ENCODE measurements at regions not wholly inside any gene's neighbourhood (a gene's known extent, or its start where the extent isn't known, plus 50 kb on each side); places are given as distances from the start of the nearest gene placed in this dataset.
"Not testable (repeated sequence)": the region's sequence is repeated elsewhere in the genome, so short reads cannot be mapped to it uniquely, and the experiment has no call there.

DNA sequence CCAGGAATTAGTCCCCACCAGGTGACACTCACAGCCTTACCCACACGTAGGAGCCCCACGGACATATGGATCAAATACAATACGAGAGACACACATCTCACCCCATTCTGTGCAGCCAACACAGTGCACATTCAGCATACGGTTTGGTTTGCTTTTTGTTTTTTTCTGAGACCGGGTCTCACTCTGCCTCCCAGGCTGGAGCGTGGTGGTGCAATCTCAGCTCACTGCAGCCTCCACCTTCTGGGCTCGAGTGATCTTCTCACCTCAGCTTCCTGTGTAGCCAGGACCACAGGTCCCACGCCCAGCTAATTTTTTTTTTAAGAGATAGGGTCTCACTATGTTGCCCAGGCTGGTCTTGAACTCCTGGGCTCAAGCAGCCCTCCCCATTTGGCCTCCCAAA is 102.8 kb downstream of the POTEB start:
- DNase-seq, result not testable (repeated sequence)

DNA sequence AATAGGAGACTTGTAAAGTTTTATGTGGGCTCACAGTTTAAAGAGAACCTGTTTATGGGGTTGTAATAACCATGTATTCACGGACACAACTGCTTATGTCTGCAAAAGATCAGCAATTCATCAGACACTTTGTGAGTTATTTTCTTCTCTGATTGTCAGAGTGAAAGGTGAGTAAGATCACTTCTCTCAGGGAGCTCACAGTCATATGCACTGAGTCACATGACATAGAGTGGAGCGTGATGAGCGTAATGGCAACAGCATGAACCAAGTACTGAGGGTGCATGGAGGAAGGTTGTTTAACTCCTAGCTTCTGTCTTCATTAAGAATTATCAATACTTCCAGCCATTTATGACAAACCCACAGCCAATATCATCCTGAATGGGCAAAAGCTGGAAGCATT is 111.0 kb downstream of the POTEB start:
- DNase-seq, result not testable (repeated sequence)

DNA sequence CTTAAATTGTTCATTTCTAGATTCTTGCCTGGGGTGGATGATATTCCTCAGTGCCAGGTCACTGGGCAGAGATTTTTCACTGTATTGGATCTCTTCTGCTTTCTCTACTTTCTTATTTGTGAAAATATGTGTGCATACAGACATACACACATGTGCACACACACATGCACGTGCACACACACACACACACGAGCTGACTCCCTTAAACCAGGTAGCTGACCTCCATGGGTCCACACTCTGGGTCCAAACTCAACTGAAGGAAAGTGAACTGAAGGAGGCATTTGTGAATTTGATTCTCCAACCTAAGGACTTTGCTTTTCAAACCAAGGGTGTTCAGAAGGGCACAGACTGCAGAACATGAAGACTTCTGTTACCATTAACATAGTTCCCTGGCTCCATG is 113.8 kb downstream of the POTEB start:
- DNase-seq, result not testable (repeated sequence)

DNA sequence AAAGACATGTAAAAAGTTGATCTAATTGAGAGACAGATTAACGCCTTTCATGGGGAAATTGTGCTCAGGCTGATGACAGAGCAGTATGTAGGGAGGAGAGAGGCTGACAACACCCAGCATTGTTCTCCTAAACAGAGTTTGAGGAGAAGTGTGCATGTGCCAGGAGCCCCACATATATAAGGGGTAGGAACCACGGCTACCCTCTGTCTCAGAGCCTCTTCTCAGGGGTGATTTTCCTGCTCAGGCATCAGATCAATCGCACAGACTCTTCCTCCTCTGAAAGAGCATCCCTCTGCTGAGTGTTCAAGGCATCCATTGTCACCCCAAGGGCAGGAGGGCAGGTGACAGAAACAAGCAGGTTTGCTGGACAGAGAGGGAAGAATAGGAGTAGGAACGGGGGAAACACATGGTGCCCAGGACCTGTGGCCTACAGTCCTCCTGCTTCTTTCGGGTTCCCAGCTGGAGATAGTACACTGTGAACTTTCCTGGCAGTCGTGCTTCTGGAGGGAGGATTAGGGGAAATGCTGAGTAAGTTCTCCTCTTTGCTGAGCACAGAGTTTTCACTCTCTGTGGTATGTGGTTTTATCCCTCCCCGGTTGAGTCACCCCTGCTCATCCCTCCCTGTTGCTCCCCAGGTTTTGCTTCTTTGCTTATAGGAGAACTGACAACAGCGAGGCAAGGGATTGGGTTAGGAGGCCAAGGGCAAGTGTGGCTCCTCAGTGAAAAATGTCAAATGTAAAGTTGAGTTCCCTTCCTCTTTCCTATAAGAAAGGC is 117.1 kb downstream of the POTEB start:
- not testable (repeated sequence) for DNase-seq

DNA sequence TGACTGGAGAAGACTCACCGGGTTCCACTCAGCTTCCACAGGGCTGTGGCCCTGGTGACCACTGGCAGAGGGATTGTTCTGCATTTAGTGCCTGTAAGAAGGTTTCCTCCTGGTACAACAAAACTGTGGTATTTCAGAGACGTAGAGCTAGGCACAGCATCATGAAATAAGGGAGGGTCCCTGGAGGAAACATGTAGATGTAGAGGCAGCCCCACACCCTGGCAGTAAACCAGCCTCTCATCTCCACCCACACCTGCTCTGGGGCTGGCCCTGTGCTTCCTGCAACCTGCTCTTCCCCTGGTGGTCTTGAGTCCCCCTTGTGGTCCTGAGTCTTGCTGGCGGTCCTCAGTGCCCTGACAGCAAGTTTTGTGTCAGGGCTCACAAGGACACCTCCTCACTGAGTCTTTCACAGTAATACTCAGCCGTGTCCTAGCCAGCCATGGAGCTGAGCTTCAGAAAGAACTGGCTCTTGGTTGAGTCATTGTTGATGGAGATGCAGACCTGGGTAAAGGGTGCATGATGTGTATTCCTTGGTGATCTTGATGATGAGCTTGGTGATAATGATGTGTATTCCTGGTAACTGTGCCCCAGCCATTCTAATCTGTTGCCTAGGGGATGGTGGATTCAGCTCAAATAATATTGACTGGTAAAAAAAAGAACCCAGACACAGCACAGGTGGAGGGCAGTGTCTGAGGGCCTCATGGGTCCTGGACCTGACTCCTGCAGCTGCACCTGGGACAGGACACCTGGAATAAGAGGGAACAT is 118.0 kb downstream of the POTEB start:
- not testable (repeated sequence) for DNase-seq

DNA sequence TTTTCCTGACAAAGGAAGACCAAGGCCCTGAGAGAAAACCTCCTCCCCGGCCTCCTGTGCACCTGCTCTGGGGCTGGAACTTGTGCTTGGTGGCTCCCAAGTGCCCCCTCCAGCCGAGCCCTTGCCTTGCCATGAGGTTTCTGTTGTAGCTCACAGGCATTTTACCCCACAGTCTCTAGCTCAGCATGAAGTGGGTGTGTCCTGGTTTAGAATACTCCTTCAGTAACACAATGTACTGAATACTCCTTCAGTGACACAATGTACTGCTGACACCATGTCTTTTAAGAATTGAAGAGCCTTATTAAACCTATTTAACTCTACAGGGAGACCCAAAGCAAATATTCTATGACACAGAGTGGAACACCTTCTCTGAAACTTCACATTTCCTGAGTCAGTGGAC is 123.7 kb downstream of the POTEB start:
- not testable (repeated sequence) for DNase-seq

DNA sequence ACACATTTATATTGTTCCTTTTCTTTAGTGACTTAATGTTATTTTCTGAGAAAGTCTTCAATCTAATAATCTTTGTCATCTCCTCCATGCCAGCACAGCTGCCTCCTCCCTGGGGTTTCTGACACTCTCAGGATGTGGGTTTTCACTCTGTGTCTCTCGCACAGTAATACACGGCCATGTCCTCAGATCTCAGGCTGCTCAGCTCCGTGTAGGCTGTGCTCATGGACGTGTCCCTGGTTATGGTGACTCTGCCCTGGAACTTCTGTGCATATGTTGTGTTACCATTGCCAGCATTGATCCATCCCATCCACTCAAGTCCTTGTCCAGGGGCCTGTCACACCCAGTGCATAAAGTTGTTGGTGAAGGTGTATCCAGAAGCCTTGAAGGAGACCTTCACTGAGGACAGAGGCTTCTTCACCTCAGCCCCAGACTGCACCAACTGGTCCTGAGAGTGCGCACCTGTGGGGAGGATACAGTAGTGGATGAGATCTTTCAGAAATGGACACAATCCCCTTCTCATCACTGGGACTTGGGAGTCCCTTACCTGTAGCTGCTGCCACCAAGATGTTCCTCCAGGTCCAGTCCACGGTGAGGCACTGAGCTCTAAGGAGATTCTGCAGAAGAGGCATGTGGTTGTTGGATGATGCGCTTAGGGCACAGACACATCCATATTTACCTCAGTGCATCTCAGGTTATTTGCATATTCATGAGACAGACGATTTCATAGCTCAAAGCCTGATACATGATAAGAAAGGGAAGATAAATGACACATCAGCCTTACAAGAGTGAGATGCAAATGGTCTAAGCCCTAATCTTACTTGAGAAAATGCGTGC is 125.2 kb downstream of the POTEB start:
- DNase-seq, result peak; percentile 21

DNA sequence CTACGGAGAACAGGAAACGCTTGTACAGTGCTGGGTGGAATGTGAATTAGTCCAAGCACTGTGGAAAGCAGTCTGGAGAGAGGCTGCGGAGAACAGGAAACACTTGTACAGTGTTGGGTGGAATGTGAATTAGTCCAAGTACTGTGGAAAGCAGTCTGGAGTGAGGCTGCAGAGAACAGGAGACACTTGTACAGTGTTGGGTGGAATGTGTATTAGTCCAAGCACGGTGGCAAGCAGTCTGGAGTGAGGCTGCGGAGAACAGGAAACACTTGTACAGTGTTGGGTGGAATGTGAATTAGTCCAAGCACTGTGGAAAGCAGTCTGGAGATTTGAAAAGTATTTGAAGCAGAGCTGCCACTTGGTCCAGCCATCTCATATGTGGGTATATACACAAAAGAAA is 128.4 kb downstream of the POTEB start:
- DNase-seq, result not testable (repeated sequence)

DNA sequence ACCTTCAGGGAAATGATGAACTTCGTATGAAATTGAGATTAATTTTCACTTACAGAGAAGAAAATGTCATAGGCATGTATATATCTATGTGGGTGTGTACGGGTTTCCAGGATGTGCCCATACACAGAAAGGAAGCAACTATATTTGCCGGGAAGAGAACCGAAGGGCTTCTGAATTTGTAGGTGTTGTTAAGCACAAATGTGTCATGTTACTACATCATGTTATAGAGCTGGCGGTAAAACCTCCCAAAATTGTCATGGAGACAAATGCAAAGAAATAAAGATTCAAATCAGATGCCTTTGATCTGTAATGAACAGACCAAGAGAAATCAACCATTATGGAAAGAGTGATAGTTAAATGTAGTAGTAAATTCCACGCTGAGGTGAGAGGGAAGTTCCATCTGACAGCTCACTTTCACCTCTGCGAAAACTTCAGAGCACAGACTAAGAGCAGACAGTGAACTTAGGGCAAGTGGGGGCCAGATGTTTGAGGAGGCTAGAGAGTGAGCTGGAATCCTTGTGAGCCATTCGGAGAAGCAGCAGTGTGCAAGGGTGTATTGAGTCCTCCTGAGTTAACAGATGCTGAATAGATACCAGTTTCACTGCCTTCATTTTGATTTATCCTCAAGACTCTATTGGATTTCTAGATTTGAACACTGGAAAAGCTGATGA is 133.2 kb downstream of the POTEB start:
- not testable (repeated sequence) for DNase-seq

DNA sequence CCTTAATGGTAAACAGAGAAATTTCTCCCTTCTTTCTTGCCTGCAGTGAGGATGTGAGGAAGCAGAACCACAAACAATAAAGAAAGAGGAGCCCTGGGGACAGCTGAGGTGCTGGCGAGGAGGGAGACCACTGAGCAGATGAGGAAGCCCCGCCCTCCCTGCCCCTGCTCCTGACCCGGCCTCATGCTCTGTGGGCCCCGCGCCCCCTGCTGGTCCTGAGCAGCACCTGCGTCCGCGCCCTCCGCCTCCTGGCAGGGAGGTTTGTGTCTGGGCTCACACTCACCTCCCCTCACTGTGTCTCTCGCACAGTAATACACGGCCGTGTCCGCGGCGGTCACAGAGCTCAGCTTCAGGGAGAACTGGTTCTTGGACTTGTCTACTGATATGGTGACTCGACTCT is 135.5 kb downstream of the POTEB start:
- DNase-seq, result not testable (repeated sequence)

DNA sequence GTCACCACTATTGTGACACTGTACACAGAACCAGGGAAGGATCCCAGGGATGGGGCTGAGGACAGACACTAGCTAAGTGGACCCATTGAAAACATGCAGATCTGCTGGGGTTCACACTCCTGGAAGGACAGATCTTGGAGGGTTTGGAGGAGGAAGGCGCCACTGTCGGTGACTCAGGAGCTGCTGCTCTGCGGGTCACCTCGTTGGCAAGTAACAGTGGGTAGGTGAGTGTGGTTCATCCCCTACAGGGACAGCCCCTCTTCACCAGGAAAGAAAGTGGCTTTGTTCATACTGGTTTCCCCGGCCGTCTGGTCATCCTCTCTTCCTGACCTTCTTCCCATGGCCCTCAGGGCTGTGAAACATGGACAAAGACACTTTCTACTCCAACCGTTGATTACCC is 139.5 kb downstream of the POTEB start:
- DNase-seq, result not testable (repeated sequence)

DNA sequence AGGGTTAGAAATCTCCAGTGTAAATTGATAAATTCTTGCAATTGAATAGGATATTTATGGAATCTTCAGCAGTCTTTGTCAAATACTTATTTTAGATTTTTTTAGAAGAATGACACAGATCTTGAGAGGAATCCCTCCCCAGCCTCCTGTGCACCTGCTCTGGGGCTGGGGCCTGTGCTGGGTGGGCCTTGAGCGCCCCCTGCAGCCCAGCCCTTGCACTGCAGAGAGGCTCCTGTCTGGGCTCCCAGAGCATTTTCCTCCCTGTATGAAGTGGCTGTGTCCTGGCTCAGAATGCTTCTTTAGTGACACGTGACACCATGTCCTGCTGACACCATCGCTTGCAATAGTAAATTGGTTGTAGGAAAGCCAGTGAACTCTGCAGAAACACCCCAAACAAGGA is 141.1 kb downstream of the POTEB start:
- not testable (repeated sequence) for DNase-seq

DNA sequence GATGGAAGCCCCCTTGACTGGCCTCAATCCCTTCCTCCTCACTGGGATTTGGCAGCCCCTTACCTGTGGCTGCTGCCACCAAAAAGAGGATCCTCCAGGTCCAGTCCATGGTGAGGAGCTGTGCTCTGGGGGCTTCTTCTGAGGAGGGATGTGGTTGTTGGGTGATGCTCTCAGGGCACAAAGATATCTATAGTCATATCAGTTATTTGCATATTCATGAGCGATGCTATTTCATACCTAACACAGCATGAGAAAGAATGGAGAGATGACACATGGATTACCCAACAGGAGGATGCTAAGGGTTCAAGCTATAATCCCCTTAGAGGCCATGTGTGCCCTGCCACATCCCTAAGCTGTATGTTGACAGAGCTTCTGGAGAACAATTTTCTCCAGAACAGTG is 141.7 kb downstream of the POTEB start:
- DNase-seq, result not testable (repeated sequence)

DNA sequence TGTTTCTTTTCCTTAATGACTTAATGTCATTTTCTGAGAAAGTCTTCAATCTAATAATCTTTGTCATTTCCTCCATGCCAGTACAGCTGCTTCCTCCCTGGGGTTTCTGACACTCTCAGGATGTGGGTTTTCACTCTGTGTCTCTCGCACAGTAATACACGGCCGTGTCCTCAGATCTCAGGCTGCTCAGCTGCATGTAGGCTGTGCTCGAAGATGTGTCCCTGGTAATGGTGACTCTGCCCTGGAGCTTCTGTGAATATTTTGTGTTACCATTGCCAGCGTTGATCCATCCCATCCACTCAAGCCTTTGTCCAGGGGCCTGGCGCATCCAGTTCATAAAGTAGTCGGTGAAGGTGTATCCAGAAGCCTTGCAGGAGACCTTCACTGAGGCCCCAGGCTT is 142.2 kb downstream of the POTEB start:
- DNase-seq, result not testable (repeated sequence)

DNA sequence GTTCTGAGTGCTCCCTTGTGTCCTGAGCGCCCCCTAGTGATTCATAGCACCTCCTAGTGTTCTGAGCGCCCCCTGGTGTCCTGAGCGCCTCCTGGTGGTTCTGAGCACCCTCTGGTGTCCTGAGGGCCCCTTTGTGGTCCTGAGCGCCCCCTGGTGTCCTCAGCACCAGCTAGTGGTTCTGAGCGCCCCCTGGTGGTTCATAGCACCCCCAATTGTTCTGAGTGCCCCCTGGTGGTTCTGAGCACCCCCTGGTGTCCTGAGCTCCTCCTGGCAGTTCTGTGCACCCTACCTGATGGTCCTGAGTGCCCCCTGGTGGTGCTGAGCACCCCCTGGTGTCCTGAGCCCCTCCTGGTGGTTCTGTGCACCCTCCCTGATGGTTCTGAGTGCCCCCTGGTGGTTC is 146.0 kb downstream of the POTEB start:
- DNase-seq, result not testable (repeated sequence)

DNA sequence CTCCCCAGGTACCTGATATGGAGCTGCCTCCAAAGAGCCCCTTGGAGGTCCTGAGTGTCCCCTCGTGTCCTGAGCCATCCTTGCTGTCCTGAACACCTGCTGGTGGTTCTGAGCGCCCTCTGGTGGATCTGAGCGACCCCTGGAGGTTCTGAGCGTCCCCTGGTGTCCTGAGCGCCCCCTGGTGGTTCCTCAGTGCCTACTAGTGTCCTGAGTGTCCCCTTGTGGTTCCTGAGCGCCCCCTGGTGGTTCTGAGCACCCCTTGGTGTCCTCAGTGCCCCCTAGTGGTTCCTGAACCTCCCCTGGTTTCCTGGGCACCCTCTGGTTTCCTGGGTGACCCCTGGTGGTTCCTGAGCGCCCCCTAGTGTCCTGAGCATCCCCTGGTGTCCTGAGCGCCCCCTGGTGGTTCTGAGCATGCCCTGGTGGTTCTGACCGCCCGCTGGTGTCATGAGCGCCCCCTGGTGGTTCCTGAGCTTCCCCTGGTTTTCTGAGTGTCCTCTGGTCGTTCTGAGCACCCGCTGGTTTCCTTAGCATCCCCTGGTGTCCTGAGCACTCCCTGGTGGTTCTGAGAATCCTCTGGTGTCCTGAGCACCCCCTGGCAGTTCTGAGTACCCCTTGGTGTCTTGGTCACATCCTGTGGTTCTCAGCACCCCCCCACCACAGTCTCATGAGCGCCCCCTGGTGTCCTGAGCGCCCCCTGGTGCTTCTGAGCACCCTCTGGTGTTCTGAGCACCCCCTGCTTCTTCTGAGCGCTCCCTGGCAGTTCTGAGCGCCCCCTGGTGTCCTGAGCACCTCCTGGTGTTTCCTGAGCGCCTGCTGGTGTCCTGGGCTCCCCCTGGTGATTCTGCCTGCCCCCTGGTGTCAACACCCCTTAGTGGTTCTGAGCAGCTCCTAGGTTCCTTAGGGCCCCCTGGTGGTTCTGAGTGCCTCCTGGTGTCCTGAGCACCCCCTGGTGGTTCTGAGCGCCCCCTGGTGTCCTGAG is 146.8 kb downstream of the POTEB start:
- DNase-seq, result not testable (repeated sequence)

DNA sequence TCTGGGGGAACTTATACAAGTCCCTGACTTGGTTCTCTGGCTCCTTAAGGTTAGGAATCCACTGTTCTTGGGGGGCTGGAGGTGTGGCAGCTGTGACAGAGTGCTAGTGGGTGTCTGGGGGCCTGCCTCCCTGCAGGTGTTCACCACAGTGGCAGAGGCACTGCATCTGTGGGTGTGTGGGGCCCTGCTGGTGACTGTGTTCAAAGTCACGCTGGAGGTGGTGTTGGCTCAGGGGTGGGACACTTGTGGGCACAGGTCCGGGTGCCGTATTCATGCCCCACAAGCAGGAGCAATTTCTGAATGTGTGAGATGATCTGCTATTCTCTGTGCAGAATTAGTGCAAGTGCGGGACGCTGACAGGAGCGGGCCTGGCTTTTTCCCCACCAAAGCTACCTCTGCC is 152.5 kb downstream of the POTEB start:
- not testable (repeated sequence) for DNase-seq

DNA sequence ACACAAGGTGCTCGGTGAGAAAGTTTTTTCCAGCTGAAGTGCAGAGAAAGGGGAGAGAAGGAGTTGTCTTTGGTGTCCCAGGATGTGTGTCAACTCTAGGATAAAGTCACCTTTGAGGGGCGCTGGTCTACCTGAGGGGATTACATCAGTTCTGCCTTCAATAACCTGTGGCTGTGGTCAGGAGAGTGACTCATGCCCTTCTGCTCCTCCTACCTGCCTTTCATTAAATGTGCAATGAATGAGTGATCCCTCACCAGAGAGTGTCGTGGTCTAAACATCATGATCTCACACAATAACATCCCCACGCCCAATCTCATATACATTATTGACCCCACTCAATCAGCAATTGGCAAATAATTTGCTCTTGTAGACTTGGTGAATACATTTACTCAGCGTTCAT is 156.4 kb downstream of the POTEB start:
- not testable (repeated sequence) for DNase-seq

DNA sequence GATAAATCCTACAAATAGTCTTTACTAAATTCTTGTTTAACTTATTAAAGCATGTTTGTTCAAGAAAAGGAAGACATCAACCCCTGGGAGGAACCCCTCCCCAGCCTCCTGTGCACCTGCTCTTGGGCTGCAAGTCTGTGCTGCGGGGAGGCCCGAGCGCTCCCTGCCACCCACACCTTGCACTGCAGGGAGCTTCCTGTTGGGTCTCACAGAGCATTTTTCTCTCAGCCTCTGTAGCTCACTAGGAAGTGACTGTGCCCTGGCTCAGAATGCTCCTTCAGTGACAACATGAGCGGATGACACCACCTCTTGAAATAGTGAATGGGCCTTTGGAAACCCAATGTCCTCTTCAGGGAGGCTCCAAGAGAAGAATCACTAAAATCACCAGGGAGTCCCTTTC is 158.8 kb downstream of the POTEB start:
- DNase-seq, result not testable (repeated sequence)

DNA sequence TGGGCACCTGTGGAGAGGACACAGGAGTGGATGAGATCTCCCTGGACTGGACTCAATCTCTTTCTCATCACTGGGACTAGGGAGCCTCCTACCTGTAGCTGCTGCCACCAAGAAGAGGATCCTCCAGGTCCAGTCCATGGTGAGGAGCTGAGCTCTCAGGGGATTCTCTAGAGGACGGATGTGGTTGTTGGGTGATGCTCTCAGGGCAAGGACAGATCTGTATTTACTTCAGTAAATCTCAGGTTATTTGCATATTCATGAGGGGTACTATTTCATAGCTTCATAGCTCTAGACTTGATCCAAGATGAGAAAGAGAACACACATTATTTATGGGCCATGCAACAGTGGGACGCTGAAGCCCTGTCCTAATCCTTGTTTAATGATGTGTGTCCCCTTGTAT is 159.4 kb downstream of the POTEB start:
- not testable (repeated sequence) for DNase-seq

DNA sequence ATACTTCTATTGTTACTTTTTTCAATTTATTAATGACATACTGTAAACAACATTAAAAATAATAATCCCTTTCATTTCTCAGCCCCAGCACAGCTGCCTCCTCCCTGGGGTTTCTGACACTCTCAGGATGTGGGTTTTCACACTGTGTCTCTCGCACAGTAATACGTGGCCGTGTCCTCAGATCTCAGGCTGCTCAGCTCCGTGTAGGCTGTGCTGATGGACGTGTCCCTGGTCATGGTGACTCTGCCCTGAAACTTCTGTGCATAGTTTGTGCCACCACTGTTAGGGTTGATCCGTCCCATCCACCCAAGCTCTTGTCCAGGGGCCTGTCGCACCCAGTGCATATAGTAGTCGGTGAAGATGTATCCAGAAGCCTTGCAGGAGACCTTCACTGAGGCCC is 159.9 kb downstream of the POTEB start:
- not testable (repeated sequence) for DNase-seq

Data from central memory CD4-positive, alpha-beta T cell (primary cell).